ENCODE measurements at regions not wholly inside any gene's neighbourhood (a gene's known extent, or its start where the extent isn't known, plus 50 kb on each side); places are given as distances from the start of the nearest gene placed in this dataset.
"Not testable (repeated sequence)": the region's sequence is repeated elsewhere in the genome, so short reads cannot be mapped to it uniquely, and the experiment has no call there.

- CTCF ChIA-PET: no interaction called here
- TF ChIP-seq FOXA1 (IDR thresholded peaks at IDR 0.05) (no peak), L3MBTL2 (conservative IDR thresholded peaks at IDR 0.05) (no peak), FOXK2 (IDR thresholded peaks at IDR 0.05) (no peak), PKNOX1 (IDR thresholded peaks at IDR 0.05) (no peak), FOXM1 (IDR thresholded peaks at IDR 0.05; ENCODE audit: borderline replicate concordance) (no peak), ZNF384 (IDR thresholded peaks at IDR 0.05) (no peak), CTBP1 (IDR thresholded peaks at IDR 0.05; ENCODE audit: borderline replicate concordance) (no peak), ELF4 (IDR thresholded peaks at IDR 0.05) (no peak), HDGF (IDR thresholded peaks at IDR 0.05; ENCODE audit: borderline replicate concordance) (no peak), SP1 (IDR thresholded peaks at IDR 0.05) (no peak), LEF1 (IDR thresholded peaks at IDR 0.05; ENCODE audit: borderline replicate concordance) (no peak), BHLHE40 (IDR thresholded peaks at IDR 0.05; ENCODE audit: borderline replicate concordance) (no peak), TARDBP (IDR thresholded peaks at IDR 0.05) (no peak), SUZ12 (IDR thresholded peaks at IDR 0.05) (no peak), ARNT (IDR thresholded peaks at IDR 0.05) (no peak), NFRKB (IDR thresholded peaks at IDR 0.05) (no peak)
- POLR2A ChIA-PET: no interaction called here
- no peak for DNase-seq (ENCODE audit: extremely low spot score)
Observed at GRCh38 chr6:104460738-104461483, 398.8 kb downstream of the HACE1 start.

- CTCF ChIA-PET: no interaction called here
- TF ChIP-seq HDGF (IDR thresholded peaks at IDR 0.05; ENCODE audit: borderline replicate concordance) (no peak), FOXK2 (IDR thresholded peaks at IDR 0.05) (no peak), FOXA1 (IDR thresholded peaks at IDR 0.05) (no peak), L3MBTL2 (conservative IDR thresholded peaks at IDR 0.05) (no peak), CTBP1 (IDR thresholded peaks at IDR 0.05; ENCODE audit: borderline replicate concordance) (no peak), SP1 (IDR thresholded peaks at IDR 0.05) (no peak), NFRKB (IDR thresholded peaks at IDR 0.05) (no peak), TARDBP (IDR thresholded peaks at IDR 0.05) (no peak), SUZ12 (IDR thresholded peaks at IDR 0.05) (no peak), FOXM1 (IDR thresholded peaks at IDR 0.05; ENCODE audit: borderline replicate concordance) (no peak), ZNF384 (IDR thresholded peaks at IDR 0.05) (no peak), BHLHE40 (IDR thresholded peaks at IDR 0.05; ENCODE audit: borderline replicate concordance) (no peak)
- POLR2A ChIA-PET: no interaction called here
- no peak for DNase-seq (ENCODE audit: extremely low spot score)
Observed at GRCh38 chr6:104459543-104459942, 400.2 kb downstream of the HACE1 start.

GRCh38 chr6:104449918-104450317 is 409.8 kb downstream of the HACE1 start:
- ChIA-PET POLR2A (no interaction called here), CTCF (no interaction called here)
- TF ChIP-seq FOXA1 (IDR thresholded peaks at IDR 0.05) (no peak), PKNOX1 (IDR thresholded peaks at IDR 0.05) (no peak), NFRKB (IDR thresholded peaks at IDR 0.05) (no peak), LEF1 (IDR thresholded peaks at IDR 0.05; ENCODE audit: borderline replicate concordance) (no peak), TARDBP (IDR thresholded peaks at IDR 0.05) (no peak), ZNF384 (IDR thresholded peaks at IDR 0.05) (no peak), FOXK2 (IDR thresholded peaks at IDR 0.05) (no peak), SUZ12 (IDR thresholded peaks at IDR 0.05) (no peak), BHLHE40 (IDR thresholded peaks at IDR 0.05; ENCODE audit: borderline replicate concordance) (no peak), HDGF (IDR thresholded peaks at IDR 0.05; ENCODE audit: borderline replicate concordance) (no peak), SP1 (IDR thresholded peaks at IDR 0.05) (no peak), L3MBTL2 (conservative IDR thresholded peaks at IDR 0.05) (no peak), ELF4 (IDR thresholded peaks at IDR 0.05) (no peak), CTBP1 (IDR thresholded peaks at IDR 0.05; ENCODE audit: borderline replicate concordance) (no peak), FOXM1 (IDR thresholded peaks at IDR 0.05; ENCODE audit: borderline replicate concordance) (no peak), ARNT (IDR thresholded peaks at IDR 0.05) (no peak)
- DNase-seq (ENCODE audit: extremely low spot score): no peak

- DNase-seq (ENCODE audit: extremely low spot score); CTCF ChIA-PET; POLR2A ChIA-PET: not testable (repeated sequence)
Observed at GRCh38 chr6:104446101-104447080, 413.3 kb downstream of the HACE1 start.

- no peak for DNase-seq (ENCODE audit: extremely low spot score)
- TF ChIP-seq HDGF (IDR thresholded peaks at IDR 0.05; ENCODE audit: borderline replicate concordance) (no peak), ELF4 (IDR thresholded peaks at IDR 0.05) (no peak), FOXK2 (IDR thresholded peaks at IDR 0.05) (no peak), NFRKB (IDR thresholded peaks at IDR 0.05) (no peak), FOXA1 (IDR thresholded peaks at IDR 0.05) (no peak), L3MBTL2 (conservative IDR thresholded peaks at IDR 0.05) (no peak), BHLHE40 (IDR thresholded peaks at IDR 0.05; ENCODE audit: borderline replicate concordance) (no peak), SP1 (IDR thresholded peaks at IDR 0.05) (no peak), PKNOX1 (IDR thresholded peaks at IDR 0.05) (no peak), SUZ12 (IDR thresholded peaks at IDR 0.05) (no peak), ZNF384 (IDR thresholded peaks at IDR 0.05) (no peak), TARDBP (IDR thresholded peaks at IDR 0.05) (no peak), CTBP1 (IDR thresholded peaks at IDR 0.05; ENCODE audit: borderline replicate concordance) (no peak), FOXM1 (IDR thresholded peaks at IDR 0.05; ENCODE audit: borderline replicate concordance) (no peak)
- ChIA-PET POLR2A (no interaction called here), CTCF (no interaction called here)
Observed at GRCh38 chr6:104434519-104434918, 425.2 kb downstream of the HACE1 start.
